ENCODE measurements at regions not wholly inside any gene's neighbourhood (a gene's known extent, or its start where the extent isn't known, plus 50 kb on each side); places are given as distances from the start of the nearest gene placed in this dataset.

DNA sequence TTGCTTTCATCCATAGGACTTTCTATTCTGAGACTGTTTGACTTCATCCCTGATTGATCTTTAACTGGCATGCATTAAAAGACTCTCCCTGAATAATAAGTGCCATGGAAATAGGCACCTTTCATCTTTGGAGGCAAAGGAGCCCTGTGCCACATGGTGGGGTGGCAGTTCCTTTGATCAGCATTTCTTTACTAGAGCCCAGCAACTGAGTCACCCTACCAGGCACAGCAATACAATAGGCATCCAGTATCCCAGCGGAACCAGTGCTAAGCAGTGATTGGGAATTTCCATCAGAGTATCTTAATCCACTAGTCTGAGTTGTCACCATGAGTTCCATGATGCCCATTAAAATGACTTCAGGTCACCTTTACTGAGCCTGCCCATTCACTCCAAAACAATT is 476.1 kb upstream of the MPDZ start:
- Histone ChIP-seq H3K4me1 (ENCODE audit: control insufficient read depth in 1 of 2, insufficient read depth in 2 of 2, low read length in 2 of 2) (no peaks in the 10 kb centered on the region), H3K4me3 (ENCODE audit: low read depth in 1 of 2, low read length in 2 of 2) (no peak overlapping the region), H3K27me3 (ENCODE audit: control insufficient read depth in 1 of 2, insufficient read depth in 2 of 2, low read length in 2 of 2) (no peaks in the 10 kb centered on the region), H3K9ac (ENCODE audit: low read depth in 1 of 2, low read length in 2 of 2) (no peak overlapping the region), H3K27ac (ENCODE audit: low read depth, low read length) (no peak overlapping the region), H3K9me3 (ENCODE audit: control insufficient read depth in 1 of 2, low read length in 2 of 2) (no peaks in the 10 kb centered on the region), H3K36me3 (ENCODE audit: control insufficient read depth in 1 of 2, insufficient read depth in 2 of 2, low read length in 2 of 2) (no peaks in the 10 kb centered on the region)

DNA sequence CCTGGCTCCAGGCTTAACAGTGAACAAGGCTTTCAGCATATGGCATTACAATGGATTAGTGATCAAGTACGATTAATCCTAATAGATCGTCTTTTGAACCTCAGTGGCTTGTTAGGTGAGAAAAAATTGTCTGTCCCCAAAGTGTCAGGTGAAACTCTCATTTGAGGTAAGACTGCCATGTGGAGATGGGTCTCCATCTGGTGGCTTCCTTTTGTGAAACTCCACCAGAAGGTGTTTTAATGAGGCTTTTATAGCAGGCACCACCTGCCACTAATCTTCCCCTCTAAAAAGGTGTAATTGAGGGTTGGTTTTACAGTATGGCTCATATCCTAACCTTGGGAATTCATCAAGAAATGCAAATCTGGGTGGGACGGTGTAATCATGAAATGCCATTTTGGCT is 471.1 kb upstream of the MPDZ start:
- H3K4me3 ChIP-seq (ENCODE audit: low read depth in 1 of 2, low read length in 2 of 2): no peak overlapping the region
- H3K9ac ChIP-seq (ENCODE audit: low read depth in 1 of 2, low read length in 2 of 2): no peak overlapping the region
- no peaks in the 10 kb centered on the region for H3K36me3 ChIP-seq (ENCODE audit: control insufficient read depth in 1 of 2, insufficient read depth in 2 of 2, low read length in 2 of 2)
- no peaks in the 10 kb centered on the region for H3K4me1 ChIP-seq (ENCODE audit: control insufficient read depth in 1 of 2, insufficient read depth in 2 of 2, low read length in 2 of 2)
- no peak overlapping the region for H3K27ac ChIP-seq (ENCODE audit: low read depth, low read length)
- H3K9me3 ChIP-seq (ENCODE audit: control insufficient read depth in 1 of 2, low read length in 2 of 2): no peaks in the 10 kb centered on the region
- H3K27me3 ChIP-seq (ENCODE audit: control insufficient read depth in 1 of 2, insufficient read depth in 2 of 2, low read length in 2 of 2): no peaks in the 10 kb centered on the region

DNA sequence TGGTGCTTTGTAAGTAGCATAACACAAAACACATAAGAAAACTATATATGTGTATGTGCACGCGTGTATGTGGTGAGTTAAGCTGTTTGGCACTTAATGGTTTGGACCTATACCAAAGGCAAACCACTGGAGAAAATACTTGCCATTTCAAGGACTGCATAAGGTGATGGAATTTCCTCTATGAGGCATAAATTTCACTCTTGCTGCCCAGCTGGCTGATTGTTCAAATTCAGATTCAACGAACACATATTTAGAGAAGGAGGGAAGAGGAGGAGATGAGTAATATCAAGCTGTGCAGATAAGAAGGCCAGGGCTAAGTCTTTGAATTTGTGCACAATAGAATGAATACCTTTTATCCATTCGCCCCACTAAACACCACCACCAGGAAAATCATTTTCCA is 470.6 kb upstream of the MPDZ start:
- Histone ChIP-seq H3K27ac (ENCODE audit: low read depth, low read length) (no peak overlapping the region), H3K9ac (ENCODE audit: low read depth in 1 of 2, low read length in 2 of 2) (no peak overlapping the region), H3K4me1 (ENCODE audit: control insufficient read depth in 1 of 2, insufficient read depth in 2 of 2, low read length in 2 of 2) (no peaks in the 10 kb centered on the region), H3K4me3 (ENCODE audit: low read depth in 1 of 2, low read length in 2 of 2) (no peak overlapping the region), H3K36me3 (ENCODE audit: control insufficient read depth in 1 of 2, insufficient read depth in 2 of 2, low read length in 2 of 2) (no peaks in the 10 kb centered on the region), H3K9me3 (ENCODE audit: control insufficient read depth in 1 of 2, low read length in 2 of 2) (no peaks in the 10 kb centered on the region), H3K27me3 (ENCODE audit: control insufficient read depth in 1 of 2, insufficient read depth in 2 of 2, low read length in 2 of 2) (no peaks in the 10 kb centered on the region)

DNA sequence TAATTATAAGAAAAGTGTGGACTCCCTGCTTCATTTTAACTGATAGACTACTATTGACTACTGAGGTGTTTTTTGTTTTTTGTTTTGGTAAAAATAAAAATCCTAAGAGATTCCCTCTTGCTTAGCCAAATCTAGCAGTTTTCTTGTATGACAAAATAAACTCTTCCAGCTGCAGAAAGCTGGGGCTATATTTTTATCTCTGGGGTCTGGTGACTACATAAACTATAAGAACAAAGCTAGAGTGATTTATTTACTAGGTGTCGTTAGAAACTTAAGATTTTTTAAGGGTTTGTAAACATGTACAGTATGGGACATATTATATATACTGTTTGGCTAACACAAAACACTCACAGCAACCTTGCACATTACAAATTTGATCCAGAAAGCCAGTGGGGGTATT is 467.4 kb upstream of the MPDZ start:
- H3K27ac ChIP-seq (ENCODE audit: low read depth, low read length): no peak overlapping the region
- H3K9me3 ChIP-seq (ENCODE audit: control insufficient read depth in 1 of 2, low read length in 2 of 2): no peaks in the 10 kb centered on the region
- no peaks in the 10 kb centered on the region for H3K27me3 ChIP-seq (ENCODE audit: control insufficient read depth in 1 of 2, insufficient read depth in 2 of 2, low read length in 2 of 2)
- H3K9ac ChIP-seq (ENCODE audit: low read depth in 1 of 2, low read length in 2 of 2): no peak overlapping the region
- H3K4me1 ChIP-seq (ENCODE audit: control insufficient read depth in 1 of 2, insufficient read depth in 2 of 2, low read length in 2 of 2): no peaks in the 10 kb centered on the region
- H3K36me3 ChIP-seq (ENCODE audit: control insufficient read depth in 1 of 2, insufficient read depth in 2 of 2, low read length in 2 of 2): no peaks in the 10 kb centered on the region
- H3K4me3 ChIP-seq (ENCODE audit: low read depth in 1 of 2, low read length in 2 of 2): no peak overlapping the region

DNA sequence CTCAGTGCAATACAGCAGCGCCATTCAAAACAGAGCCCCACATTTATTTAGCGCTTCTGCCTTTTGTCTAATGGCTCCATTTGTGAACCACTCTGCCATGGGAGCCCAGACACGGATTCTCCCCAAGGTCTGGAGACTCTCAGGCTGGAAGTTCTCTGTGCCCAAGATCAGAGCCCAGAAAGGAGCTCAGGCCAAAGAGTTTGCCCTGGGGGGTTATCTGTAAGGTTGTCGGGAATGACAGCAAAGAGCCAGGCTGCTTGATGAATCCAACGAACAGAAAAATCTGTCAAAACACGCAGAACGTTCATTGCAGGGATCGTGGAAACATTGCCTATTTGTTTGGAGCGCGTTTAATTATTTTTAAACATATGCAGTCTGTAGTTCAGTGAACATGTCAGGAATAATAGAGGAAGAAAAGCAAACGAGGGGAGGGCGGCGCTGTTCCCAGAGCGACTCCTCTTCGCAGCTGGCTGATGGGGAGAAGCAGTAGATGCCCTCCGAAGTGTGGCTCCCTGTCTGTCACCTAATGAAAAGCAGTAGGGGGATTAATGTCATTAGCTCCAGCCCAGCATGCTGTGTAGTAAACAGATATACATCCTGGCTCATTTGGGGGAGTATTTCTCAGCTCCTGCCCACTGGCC is 464.9 kb upstream of the MPDZ start:
- H3K9me3 ChIP-seq (ENCODE audit: control insufficient read depth in 1 of 2, low read length in 2 of 2): no peaks in the 10 kb centered on the region
- H3K4me3 ChIP-seq (ENCODE audit: low read depth in 1 of 2, low read length in 2 of 2): no peak overlapping the region

DNA sequence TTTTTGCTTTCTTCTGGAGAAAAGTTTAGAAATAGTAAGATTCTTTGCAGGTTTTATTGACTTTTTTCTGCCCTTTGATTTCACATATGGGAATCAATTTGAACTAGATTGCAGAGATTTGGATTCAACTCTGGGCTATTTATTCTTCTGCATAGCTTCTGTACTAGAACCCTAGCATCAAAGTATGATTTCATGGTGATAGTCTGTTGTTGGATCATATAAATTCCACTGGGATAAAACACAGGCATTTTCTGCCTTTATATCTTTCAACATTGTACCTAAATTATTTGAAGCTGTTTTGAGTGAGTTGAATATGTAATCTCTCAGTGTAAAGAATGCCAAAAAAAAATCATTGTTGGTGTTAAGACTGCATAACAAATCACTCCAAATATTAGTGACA is 458.4 kb upstream of the MPDZ start:
- Histone ChIP-seq H3K9ac (ENCODE audit: low read depth in 1 of 2, low read length in 2 of 2) (no peak overlapping the region), H3K4me1 (ENCODE audit: control insufficient read depth in 1 of 2, insufficient read depth in 2 of 2, low read length in 2 of 2) (no peaks in the 10 kb centered on the region), H3K27ac (ENCODE audit: low read depth, low read length) (no peak overlapping the region), H3K36me3 (ENCODE audit: control insufficient read depth in 1 of 2, insufficient read depth in 2 of 2, low read length in 2 of 2) (no peaks in the 10 kb centered on the region), H3K27me3 (ENCODE audit: control insufficient read depth in 1 of 2, insufficient read depth in 2 of 2, low read length in 2 of 2) (no peaks in the 10 kb centered on the region), H3K9me3 (ENCODE audit: control insufficient read depth in 1 of 2, low read length in 2 of 2) (no peaks in the 10 kb centered on the region), H3K4me3 (ENCODE audit: low read depth in 1 of 2, low read length in 2 of 2) (no peak overlapping the region)

More for the DNA sequence above, 464.9 kb upstream of the MPDZ start:
- no peaks in the 10 kb centered on the region for H3K4me1 ChIP-seq (ENCODE audit: control insufficient read depth in 1 of 2, insufficient read depth in 2 of 2, low read length in 2 of 2)
- no peaks in the 10 kb centered on the region for H3K36me3 ChIP-seq (ENCODE audit: control insufficient read depth in 1 of 2, insufficient read depth in 2 of 2, low read length in 2 of 2)
- H3K27me3 ChIP-seq (ENCODE audit: control insufficient read depth in 1 of 2, insufficient read depth in 2 of 2, low read length in 2 of 2): no peaks in the 10 kb centered on the region
- H3K9ac ChIP-seq (ENCODE audit: low read depth in 1 of 2, low read length in 2 of 2): no peak overlapping the region
- H3K27ac ChIP-seq (ENCODE audit: low read depth, low read length): no peak overlapping the region

DNA sequence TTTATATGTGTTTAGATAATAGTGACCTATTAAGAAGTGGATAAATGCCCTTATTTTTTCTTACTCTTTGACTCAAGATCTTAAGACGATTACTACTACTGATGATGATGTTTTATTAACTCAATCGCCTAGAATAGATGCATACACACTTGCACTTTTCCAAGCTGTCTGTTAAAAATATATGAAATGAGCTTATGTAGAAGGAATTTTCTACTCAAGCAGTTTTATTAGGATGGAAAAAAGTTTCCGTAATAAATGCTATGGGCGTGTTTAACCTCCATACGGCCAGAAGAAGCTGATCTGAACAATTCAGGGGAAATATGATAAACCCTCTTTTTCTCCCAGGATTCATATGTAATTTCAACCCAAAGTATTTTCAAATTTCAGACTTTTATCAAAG is 455.7 kb upstream of the MPDZ start:
- Histone ChIP-seq H3K27me3 (ENCODE audit: control insufficient read depth in 1 of 2, insufficient read depth in 2 of 2, low read length in 2 of 2) (no peaks in the 10 kb centered on the region), H3K4me3 (ENCODE audit: low read depth in 1 of 2, low read length in 2 of 2) (no peak overlapping the region), H3K27ac (ENCODE audit: low read depth, low read length) (no peak overlapping the region), H3K9ac (ENCODE audit: low read depth in 1 of 2, low read length in 2 of 2) (no peak overlapping the region), H3K36me3 (ENCODE audit: control insufficient read depth in 1 of 2, insufficient read depth in 2 of 2, low read length in 2 of 2) (no peaks in the 10 kb centered on the region), H3K4me1 (ENCODE audit: control insufficient read depth in 1 of 2, insufficient read depth in 2 of 2, low read length in 2 of 2) (no peaks in the 10 kb centered on the region), H3K9me3 (ENCODE audit: control insufficient read depth in 1 of 2, low read length in 2 of 2) (no peaks in the 10 kb centered on the region)

DNA sequence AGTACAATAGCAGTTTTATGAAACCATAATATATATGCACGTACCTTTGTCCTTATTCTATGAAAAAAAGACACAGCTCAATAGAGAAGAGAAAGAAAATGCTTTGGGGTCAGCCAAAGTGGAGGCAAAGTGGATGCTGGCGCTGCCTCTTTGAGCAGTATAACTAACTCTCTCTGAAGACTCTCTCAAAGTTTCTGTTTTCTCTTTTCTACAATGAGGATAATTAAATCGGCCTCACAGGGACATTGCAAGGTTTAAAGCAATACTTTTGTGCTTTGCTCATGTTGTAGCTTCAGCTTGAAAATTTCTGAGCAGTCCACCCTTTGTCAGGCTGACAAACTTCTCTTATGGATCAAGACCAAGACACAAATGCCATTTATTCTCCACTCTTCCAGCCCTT is 455.1 kb upstream of the MPDZ start:
- Histone ChIP-seq H3K9ac (ENCODE audit: low read depth in 1 of 2, low read length in 2 of 2) (no peak overlapping the region), H3K27ac (ENCODE audit: low read depth, low read length) (no peak overlapping the region), H3K27me3 (ENCODE audit: control insufficient read depth in 1 of 2, insufficient read depth in 2 of 2, low read length in 2 of 2) (no peaks in the 10 kb centered on the region), H3K36me3 (ENCODE audit: control insufficient read depth in 1 of 2, insufficient read depth in 2 of 2, low read length in 2 of 2) (no peaks in the 10 kb centered on the region), H3K9me3 (ENCODE audit: control insufficient read depth in 1 of 2, low read length in 2 of 2) (no peaks in the 10 kb centered on the region), H3K4me1 (ENCODE audit: control insufficient read depth in 1 of 2, insufficient read depth in 2 of 2, low read length in 2 of 2) (no peaks in the 10 kb centered on the region), H3K4me3 (ENCODE audit: low read depth in 1 of 2, low read length in 2 of 2) (no peak overlapping the region)

DNA sequence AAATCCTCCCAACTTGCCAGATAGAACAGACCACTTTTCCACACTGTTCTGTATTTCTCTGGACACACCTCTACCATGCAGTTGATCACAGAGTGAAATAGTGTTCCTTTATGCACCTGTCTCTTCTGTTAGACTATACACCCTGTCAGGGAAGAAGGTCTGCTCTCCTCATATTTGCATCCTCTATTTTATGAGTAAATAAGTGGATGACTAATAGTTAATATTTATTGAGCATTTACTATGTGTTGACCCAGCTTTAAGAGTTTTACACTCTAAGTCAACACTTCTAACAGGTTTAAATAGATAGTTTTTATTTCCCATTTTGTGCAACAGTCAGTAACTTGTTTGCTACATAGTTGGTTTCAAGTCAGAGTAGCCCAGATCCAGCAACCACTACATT is 452.8 kb upstream of the MPDZ start:
- H3K4me1 ChIP-seq (ENCODE audit: control insufficient read depth in 1 of 2, insufficient read depth in 2 of 2, low read length in 2 of 2): no peaks in the 10 kb centered on the region
- H3K4me3 ChIP-seq (ENCODE audit: low read depth in 1 of 2, low read length in 2 of 2): no peak overlapping the region
- H3K9ac ChIP-seq (ENCODE audit: low read depth in 1 of 2, low read length in 2 of 2): no peak overlapping the region
- H3K27ac ChIP-seq (ENCODE audit: low read depth, low read length): no peak overlapping the region
- no peaks in the 10 kb centered on the region for H3K27me3 ChIP-seq (ENCODE audit: control insufficient read depth in 1 of 2, insufficient read depth in 2 of 2, low read length in 2 of 2)
- H3K36me3 ChIP-seq (ENCODE audit: control insufficient read depth in 1 of 2, insufficient read depth in 2 of 2, low read length in 2 of 2): no peaks in the 10 kb centered on the region
- H3K9me3 ChIP-seq (ENCODE audit: control insufficient read depth in 1 of 2, low read length in 2 of 2): no peaks in the 10 kb centered on the region

DNA sequence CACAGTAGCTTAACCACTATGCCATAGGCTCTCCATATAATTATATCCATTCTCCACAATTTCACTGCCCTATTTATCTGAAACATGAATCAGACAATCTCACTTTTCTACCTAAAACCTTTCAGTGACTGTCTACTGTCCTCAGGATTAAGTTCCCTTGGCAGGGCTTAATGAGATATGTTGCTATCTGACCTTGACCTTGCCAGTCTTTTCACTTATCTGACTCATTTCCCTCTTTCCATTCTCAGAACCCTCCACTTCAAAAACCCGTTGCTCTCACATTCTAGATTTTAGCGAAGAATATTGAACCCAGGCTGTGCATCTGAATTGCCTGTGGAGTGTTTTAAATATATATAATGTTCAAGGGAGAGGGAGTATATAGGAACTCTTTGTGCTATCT is 452.1 kb upstream of the MPDZ start:
- H3K4me1 ChIP-seq (ENCODE audit: control insufficient read depth in 1 of 2, insufficient read depth in 2 of 2, low read length in 2 of 2): no peaks in the 10 kb centered on the region
- H3K4me3 ChIP-seq (ENCODE audit: low read depth in 1 of 2, low read length in 2 of 2): no peak overlapping the region
- H3K9ac ChIP-seq (ENCODE audit: low read depth in 1 of 2, low read length in 2 of 2): no peak overlapping the region
- no peak overlapping the region for H3K27ac ChIP-seq (ENCODE audit: low read depth, low read length)
- H3K36me3 ChIP-seq (ENCODE audit: control insufficient read depth in 1 of 2, insufficient read depth in 2 of 2, low read length in 2 of 2): no peaks in the 10 kb centered on the region
- no peaks in the 10 kb centered on the region for H3K27me3 ChIP-seq (ENCODE audit: control insufficient read depth in 1 of 2, insufficient read depth in 2 of 2, low read length in 2 of 2)
- no peaks in the 10 kb centered on the region for H3K9me3 ChIP-seq (ENCODE audit: control insufficient read depth in 1 of 2, low read length in 2 of 2)

DNA sequence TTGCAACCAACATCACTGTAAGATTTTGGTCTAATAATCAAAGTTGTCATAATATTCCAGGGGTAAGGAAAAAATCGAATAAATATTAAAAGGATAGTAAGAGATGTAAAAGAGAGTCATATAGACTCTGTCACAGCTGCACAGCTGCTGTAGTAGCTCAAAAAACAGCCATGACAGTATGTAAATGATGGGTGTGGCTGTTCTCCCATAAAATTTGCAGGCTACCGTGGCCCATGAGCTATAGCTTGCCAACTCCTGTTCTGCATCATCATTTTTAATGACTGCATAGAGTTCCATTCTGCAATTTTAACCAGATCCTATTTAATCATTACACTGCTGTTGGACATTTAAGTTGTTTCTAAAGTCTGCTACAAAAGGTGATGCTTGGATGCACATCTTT is 450.5 kb upstream of the MPDZ start:
- Histone ChIP-seq H3K27ac (ENCODE audit: low read depth, low read length) (no peak overlapping the region), H3K36me3 (ENCODE audit: control insufficient read depth in 1 of 2, insufficient read depth in 2 of 2, low read length in 2 of 2) (no peaks in the 10 kb centered on the region), H3K9me3 (ENCODE audit: control insufficient read depth in 1 of 2, low read length in 2 of 2) (no peaks in the 10 kb centered on the region), H3K4me3 (ENCODE audit: low read depth in 1 of 2, low read length in 2 of 2) (no peak overlapping the region), H3K9ac (ENCODE audit: low read depth in 1 of 2, low read length in 2 of 2) (no peak overlapping the region), H3K4me1 (ENCODE audit: control insufficient read depth in 1 of 2, insufficient read depth in 2 of 2, low read length in 2 of 2) (no peaks in the 10 kb centered on the region), H3K27me3 (ENCODE audit: control insufficient read depth in 1 of 2, insufficient read depth in 2 of 2, low read length in 2 of 2) (no peaks in the 10 kb centered on the region)

All from duodenal mucosa (tissue), 2 donors.